HG03095 (cell line): ENCODE measurements at regions not wholly inside any gene's neighbourhood (a gene's known extent, or its start where the extent isn't known, plus 50 kb on each side); places are given as distances from the start of the nearest gene placed in this dataset.
"Not testable (repeated sequence)": the region's sequence is repeated elsewhere in the genome, so short reads cannot be mapped to it uniquely, and the experiment has no call there.

Source experiments
- ATAC-seq: cut with Tn5 transposase; IDR thresholded peaks from one replicate; pipeline ENCODE4 v1.9.1; 2021; ENCODE audit warnings: moderate library complexity; ENCODE audit not compliant: unreplicated experiment

GRCh38 chr15:81636064-81636463 lies 262.1 kb upstream of the TMC3 start:
- ATAC-seq, result not testable (repeated sequence)

GRCh38 chr15:81633889-81634288 lies 259.9 kb upstream of the TMC3 start:
- ATAC-seq, result no peak

- no peak for ATAC-seq
Measured at GRCh38 chr15:81625896-81626295, 251.9 kb upstream of the TMC3 start.

DNA sequence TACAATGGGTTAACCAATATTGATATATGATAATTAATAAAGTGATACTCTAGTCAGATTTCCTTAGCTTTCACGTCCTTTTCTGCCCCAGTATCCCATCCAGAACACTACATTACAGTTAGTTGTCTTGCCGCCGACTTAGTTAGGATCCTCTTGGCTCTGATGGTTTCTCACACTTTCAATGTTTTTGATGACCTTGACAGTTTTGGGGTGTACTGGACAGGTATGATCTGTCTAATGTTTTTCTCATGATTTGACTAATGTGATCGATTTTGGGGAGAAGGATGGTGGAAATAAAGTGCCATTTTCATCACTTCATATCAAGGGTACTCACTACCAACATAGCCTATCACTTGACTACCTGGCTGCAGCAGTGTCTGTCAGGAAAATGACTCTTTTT lies 245.0 kb upstream of the TMC3 start:
- no peak for ATAC-seq

GRCh38 chr15:81612631-81613030 lies 238.6 kb upstream of the TMC3 start:
- no peak for ATAC-seq

DNA sequence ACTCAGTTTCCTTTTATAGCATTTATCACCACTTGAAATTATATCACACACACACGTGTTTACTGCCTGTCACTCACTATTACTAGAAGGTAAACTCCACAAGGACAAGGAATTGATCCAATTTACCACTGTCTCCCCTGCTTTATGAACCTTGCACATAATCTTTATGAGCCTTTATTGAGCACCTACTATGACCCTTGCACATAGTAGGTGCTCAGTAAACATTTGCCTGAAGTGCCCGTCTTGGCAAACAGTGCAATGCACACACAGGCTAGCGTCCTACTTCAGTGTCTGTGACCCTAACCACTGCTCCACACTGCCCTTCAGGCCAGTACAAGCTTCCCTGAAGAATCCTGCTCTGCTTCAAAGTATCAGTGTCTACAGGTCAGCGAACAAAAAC lies 237.7 kb upstream of the TMC3 start:
- no peak for ATAC-seq

GRCh38 chr15:81608309-81608829 lies 234.4 kb upstream of the TMC3 start:
- ATAC-seq, result no peak

DNA sequence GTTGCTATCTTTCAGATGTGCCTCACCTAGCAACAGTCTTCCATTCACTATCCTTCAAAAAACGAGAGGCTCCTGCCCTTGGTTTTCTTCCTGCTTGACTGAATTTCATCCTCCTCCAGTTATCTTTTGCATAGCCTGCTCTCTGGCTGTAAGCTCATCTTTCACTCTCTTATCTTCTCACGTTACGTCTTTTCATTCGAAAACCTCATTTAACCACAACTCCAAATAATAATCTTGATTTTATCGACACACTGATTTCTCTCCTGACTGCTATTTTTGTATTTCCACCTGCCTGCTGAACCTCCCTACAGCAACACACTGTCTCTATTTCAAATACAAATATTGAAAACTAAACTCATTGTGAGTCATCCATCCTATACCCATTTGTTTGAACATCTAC lies 230.7 kb upstream of the TMC3 start:
- no peak for ATAC-seq

DNA sequence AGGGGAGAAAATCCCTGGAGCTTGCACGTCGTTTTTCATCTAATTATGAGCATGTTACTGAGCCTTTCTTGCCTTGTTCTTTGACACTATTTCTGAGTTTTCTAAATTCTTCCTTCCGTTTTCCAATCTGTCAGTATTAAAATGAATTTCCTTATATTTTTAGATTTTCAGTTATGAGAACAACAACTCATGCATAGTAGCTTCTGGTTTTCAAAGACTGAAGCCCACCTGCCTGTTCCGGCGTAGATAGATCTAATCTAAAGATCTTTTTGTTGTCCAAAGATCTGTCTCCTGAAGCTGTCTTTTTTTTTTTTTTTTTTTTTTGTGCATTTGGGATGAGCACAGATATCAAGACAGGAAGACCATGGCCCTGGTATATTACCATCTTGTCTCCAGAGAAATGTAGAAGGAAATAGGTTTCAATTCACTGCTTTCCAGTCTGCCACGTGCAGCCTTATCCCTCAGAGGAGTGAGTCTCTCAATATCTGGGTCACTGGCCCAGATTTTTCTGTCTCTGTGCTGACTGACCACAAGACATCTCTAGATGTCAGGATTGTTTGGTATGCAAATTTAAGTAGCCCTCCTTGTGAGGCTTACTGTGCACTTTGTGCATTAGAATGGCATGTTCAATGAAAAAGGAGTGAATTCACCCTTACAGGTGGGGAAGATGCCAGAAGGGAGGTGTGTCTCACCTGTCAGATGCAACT lies 222.3 kb upstream of the TMC3 start:
- no peak for ATAC-seq

GRCh38 chr15:81595752-81596151 lies 221.7 kb upstream of the TMC3 start:
- no peak for ATAC-seq

DNA sequence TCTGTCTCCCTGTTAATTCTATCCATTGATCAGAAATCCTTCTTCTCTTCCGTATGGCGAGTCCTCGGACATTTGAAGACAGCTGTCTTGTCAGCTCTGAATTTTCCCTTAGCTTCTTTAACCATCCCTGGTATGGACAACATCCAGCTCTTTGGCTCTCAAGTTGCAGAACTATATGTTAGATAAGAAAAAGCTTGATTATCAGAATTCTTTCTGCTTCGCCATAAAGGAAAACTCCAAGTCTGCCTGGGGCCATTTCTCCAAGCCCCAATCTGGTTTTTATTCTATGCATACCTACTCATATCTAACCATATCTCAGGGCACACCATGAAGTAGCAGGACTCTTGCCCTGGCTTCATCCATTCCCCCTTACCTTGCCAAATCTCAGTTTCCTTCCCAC lies 215.7 kb upstream of the TMC3 start:
- ATAC-seq, result no peak

GRCh38 chr15:81575436-81576123 lies 201.6 kb upstream of the TMC3 start:
- ATAC-seq, result no peak

DNA sequence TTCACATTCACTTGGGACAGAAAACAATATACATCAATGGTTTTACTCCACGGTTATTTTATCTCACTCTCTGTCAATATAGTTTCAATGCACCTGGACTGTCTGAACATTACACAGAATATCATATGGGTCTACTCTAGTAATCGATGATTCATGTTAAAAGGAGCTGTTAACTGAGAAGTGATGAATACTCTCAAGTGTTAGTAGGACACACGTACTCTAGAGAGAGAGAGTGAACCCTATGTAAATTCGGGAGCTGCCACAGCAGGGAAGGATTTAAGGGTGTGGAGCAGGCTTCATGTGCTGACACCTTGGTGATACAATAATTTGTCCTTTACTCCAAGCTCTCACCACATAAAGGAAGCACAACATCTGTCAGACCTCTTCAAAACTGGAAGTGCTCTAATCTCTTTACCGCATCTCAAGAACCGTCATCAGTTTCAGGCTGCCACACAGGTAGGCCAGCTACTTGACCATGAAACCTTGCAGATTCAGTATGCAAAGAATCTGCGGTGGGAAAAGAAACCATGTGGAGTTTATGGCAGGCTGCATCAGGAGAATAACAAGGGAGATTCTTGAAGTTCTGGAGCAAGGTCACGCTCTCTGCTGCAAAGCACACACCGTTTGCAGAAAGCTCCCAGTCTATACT lies 199.2 kb upstream of the TMC3 start:
- ATAC-seq, result no peak

DNA sequence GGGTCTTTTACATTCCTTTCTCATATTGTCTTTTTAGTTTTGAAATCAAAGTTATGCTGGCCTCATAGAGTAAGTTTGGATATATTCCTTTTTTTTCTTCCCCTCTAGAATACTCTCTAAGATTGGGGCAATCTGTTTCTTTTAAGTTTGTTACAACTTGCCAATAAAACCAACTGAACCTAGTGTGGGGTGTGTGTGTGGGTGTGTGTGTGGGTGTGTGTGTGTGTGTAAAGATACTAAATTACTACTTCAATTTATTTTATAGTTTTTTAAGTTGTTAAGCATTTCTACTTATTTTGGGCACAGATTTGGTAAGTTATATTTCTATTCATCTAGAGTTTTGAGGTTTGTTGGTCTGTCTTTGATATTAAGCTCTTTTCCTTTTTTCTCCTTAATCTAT lies 198.2 kb upstream of the TMC3 start:
- no peak for ATAC-seq

DNA sequence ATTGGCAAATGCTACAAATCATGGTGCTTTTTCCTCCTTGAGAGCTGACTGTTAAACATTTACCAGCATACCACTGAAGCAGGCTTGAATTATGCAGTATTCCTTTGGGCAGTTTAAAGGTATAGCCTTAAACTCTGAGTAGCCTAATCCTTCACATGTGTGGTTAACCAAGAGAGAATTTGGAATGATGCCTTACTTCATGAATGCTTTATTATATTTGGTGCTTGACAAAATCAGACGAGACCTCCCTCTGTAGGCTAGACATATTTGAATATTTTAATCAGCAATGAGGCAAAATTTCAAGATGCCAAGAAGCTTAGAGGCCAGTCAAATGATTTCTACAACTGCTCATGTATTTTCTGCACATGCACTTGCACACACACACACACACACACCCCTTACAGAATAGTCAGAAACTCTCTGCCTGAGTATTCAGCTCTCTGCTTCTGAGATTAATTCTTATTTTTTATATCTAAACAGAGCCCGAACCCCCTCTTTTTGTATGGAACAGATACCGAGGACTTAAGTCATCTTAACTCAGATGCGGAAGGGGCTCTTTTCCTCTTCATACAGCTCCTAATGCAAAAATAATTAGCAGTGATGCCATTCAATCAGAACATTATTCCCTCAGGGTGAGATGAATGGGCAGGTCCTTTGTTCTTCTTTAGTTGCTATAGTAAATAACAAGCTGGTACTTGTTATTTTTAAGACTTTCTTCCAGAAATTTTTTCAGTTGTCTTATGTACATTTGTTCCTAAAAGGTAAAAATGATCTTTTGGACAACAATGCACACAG lies 195.5 kb upstream of the TMC3 start:
- ATAC-seq, result no peak

GRCh38 chr15:81567924-81568323 lies 193.9 kb upstream of the TMC3 start:
- ATAC-seq, result no peak

DNA sequence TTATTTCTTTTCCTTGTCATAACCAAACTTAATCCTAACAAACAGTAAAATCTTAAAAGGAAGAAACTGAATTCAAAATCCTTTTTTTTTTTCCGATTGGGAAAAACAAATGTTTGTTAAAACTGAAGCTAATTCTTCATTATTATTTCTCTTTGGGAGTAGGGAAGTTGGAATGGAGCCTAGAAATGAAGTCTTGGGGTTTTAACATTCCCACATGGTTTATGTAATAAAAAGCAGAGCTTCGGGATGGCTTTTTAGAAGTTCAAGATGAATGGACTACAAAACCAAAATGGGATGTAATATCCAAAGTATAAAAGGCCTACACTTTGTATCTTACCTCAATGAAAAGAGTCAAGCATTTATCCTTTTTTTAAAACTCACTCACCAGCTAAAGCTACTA lies 189.0 kb upstream of the TMC3 start:
- no peak for ATAC-seq

DNA sequence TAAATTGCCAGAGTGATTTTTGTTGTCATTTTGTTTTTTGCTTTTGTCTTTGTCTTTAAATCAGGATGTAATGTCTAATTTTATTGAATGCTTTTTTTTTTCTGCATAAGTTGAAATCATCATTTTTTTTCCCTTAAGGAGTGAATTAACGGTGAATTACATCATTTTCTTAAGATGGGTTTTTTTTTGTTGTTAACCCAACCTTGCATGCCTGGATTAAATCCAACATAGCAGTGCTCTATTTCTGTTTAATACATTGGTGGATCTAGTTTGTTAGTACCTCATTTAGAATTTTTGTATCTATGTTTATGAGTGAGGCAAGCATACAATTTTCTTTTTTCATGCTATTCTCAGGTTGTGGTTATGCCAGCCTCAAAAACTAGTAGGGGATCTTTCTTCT lies 186.4 kb upstream of the TMC3 start:
- ATAC-seq, result no peak

GRCh38 chr15:81558056-81558455 lies 184.0 kb upstream of the TMC3 start:
- ATAC-seq, result no peak

- no peak for ATAC-seq
Measured at GRCh38 chr15:81555346-81555745, 181.3 kb upstream of the TMC3 start.
